HepG2 (cell line): ENCODE measurements at regions not wholly inside any gene's neighbourhood (a gene's known extent, or its start where the extent isn't known, plus 50 kb on each side); places are given as distances from the start of the nearest gene placed in this dataset.
"Not testable (repeated sequence)": the region's sequence is repeated elsewhere in the genome, so short reads cannot be mapped to it uniquely, and the experiment has no call there.

Experiments used
- ATAC-seq: fragments of 200-7000 bp; cut with Tn5 transposase; 3 replicates; pipeline ENCODE4 v1.9.1; 2020; ENCODE audit warnings: mild to moderate bottlenecking, moderate library complexity
- BruUV-seq: library from RNA; stranded (reverse); fragments of 400-500 nt; replicated peaks from 2 replicates; lab custom pipeline; 2021; lab: Mats Ljungman, UMichigan
- CTCF ChIA-PET: fragments of 300-600 bp; formaldehyde crosslinking; extraction: SDS; loops from one replicate; lab custom pipeline; 2021; ENCODE audit warnings: low total read pairs, inconsistent platforms, low intra/inter-chr PET ratio; lab: Yijun Ruan, JAX
- POLR2A ChIA-PET: fragments of 350-600 bp; sonication (Branson Sonifier 250); formaldehyde crosslinking; loops from one replicate; lab custom pipeline; 2020; ENCODE audit warnings: antibody characterized with exemption, inconsistent platforms; lab: Yijun Ruan, JAX
- DNase-seq: peaks from one replicate; pipeline ENCODE4 v3.0.0-alpha.2; 2015; ENCODE audit warnings: low spot score
- FAIRE-seq: peaks from 3 replicates; lab custom pipeline; 2011; peaks lifted over from hg19 to GRCh38; lab: Jason Lieb, UNC
- H2AFZ ChIP-seq: one replicate; pipeline ENCODE4 v1.6.1; 2011; ENCODE audit warnings: low read length, inconsistent platforms
- H3K27ac ChIP-seq: fragments of 300-600 bp; 3 replicates; pipeline ENCODE4 v1.8.0; 2011; ENCODE audit warnings: mixed run types, mild to moderate bottlenecking, mixed read lengths, low read length, inconsistent platforms; ENCODE audit not compliant: insufficient read depth; ENCODE audit errors: extremely low read length
- H3K27me3 ChIP-seq, 2 experiments: fragments of 200-600 bp in 1 of 2; 2 replicates in 1 of 2; 3 replicates in 1 of 2; pipeline versions ENCODE4 v1.6.0 to v1.8.0; 2011; ENCODE audit warnings: low read length in 2 of 2, mild to moderate bottlenecking in 2 of 2, moderate library complexity in 2 of 2, inconsistent platforms in 1 of 2; ENCODE audit not compliant: insufficient read depth in 2 of 2, control insufficient read depth in 1 of 2
- H3K36me3 ChIP-seq, 2 experiments: fragments of 200-600 bp in 1 of 2; replicated peaks in 1 of 2; 2 replicates in 1 of 2; 3 replicates in 1 of 2; pipeline versions ENCODE4 v1.5.1 to v1.8.0; 2011; ENCODE audit warnings: low read length in 2 of 2, inconsistent platforms in 1 of 2; ENCODE audit not compliant: insufficient read depth in 2 of 2, control insufficient read depth in 1 of 2
- H3K4me1 ChIP-seq: 2 replicates; pipeline ENCODE4 v1.5.1; 2012; ENCODE audit warnings: low read length, inconsistent platforms; ENCODE audit not compliant: insufficient read depth
- H3K4me2 ChIP-seq: 2 replicates; pipeline ENCODE4 v1.6.0; 2011; ENCODE audit warnings: low read depth, low read length, inconsistent platforms
- H3K4me3 ChIP-seq, 3 experiments: fragments of 200-600 bp in 1 of 3; sonication (generic), shearing (Covaris generic) in 1 of 3; replicated peaks in 1 of 3; 2 replicates each; pipeline ENCODE4 v1.5.1; 2011 to 2016; ENCODE audit warnings: low read length in 3 of 3, inconsistent platforms in 2 of 3, low read depth in 2 of 3, mild to moderate bottlenecking in 2 of 3, control low read depth in 1 of 3, mixed read lengths in 1 of 3; ENCODE audit not compliant: insufficient read depth in 1 of 3
- H3K79me2 ChIP-seq: one replicate; pipeline ENCODE4 v1.6.1; 2011; ENCODE audit warnings: low read length, inconsistent platforms; ENCODE audit not compliant: insufficient read depth
- H3K9ac ChIP-seq: 2 replicates; pipeline ENCODE4 v1.6.0; 2011; ENCODE audit warnings: mild to moderate bottlenecking, low read depth, low read length, inconsistent platforms; ENCODE audit not compliant: insufficient read depth
- H3K9me3 ChIP-seq: 2 replicates; pipeline ENCODE4 v1.5.1; 2012; ENCODE audit warnings: mild to moderate bottlenecking, low read length
- H4K20me1 ChIP-seq: 2 replicates; pipeline ENCODE4 v1.6.0; 2011; ENCODE audit warnings: inconsistent platforms, mild to moderate bottlenecking, low read length, moderate library complexity; ENCODE audit not compliant: insufficient read depth
- CCDC6 ChIP-seq: sonication (generic); formaldehyde crosslinking; IDR thresholded peaks from 2 replicates; pipeline ENCODE4 v1.8.1; 2022; ENCODE audit warnings: mild to moderate bottlenecking, missing genetic modification reagents, moderate library complexity
- CHCHD3 ChIP-seq: sonication (generic); formaldehyde crosslinking; IDR thresholded peaks from 2 replicates; pipeline ENCODE4 v1.8.0; 2022; ENCODE audit warnings: mild to moderate bottlenecking, missing genetic modification reagents, moderate library complexity
- HOMEZ ChIP-seq: IDR thresholded peaks from 2 replicates; pipeline ENCODE4 v1.6.1; 2016; ENCODE audit warnings: low read depth
- ISX ChIP-seq: sonication (generic); formaldehyde crosslinking; conservative IDR thresholded peaks from 2 replicates; pipeline ENCODE4 v1.5.0; 2020; ENCODE audit warnings: missing genetic modification reagents
- LRRFIP1 ChIP-seq: sonication (generic); formaldehyde crosslinking; conservative IDR thresholded peaks from 2 replicates; pipeline ENCODE4 v1.4.0; 2020; ENCODE audit warnings: missing genetic modification reagents
- MBD4 ChIP-seq: IDR thresholded peaks from 2 replicates; pipeline ENCODE4 v1.6.1; 2012; ENCODE audit warnings: low read length, inconsistent platforms, borderline replicate concordance
- PHF5A ChIP-seq: IDR thresholded peaks from one replicate; pipeline ENCODE4 v1.6.1; 2018; ENCODE audit warnings: low read depth, missing genetic modification reagents; ENCODE audit not compliant: unreplicated experiment
- RORA ChIP-seq: sonication (generic); formaldehyde crosslinking; IDR thresholded peaks from 2 replicates; pipeline ENCODE4 v1.5.0; 2020; ENCODE audit warnings: mild to moderate bottlenecking, missing genetic modification reagents, moderate library complexity
- TRIM24 ChIP-seq: sonication (generic); formaldehyde crosslinking; IDR thresholded peaks from 2 replicates; pipeline ENCODE4 v1.8.0; 2022; ENCODE audit warnings: mild to moderate bottlenecking, missing genetic modification reagents
- ZNF281 ChIP-seq: sonication (generic); formaldehyde crosslinking; IDR thresholded peaks from 2 replicates; pipeline ENCODE4 v1.4.0; 2020; ENCODE audit warnings: missing genetic modification reagents, borderline replicate concordance
- ZNF337 ChIP-seq: sonication (generic); formaldehyde crosslinking; IDR thresholded peaks from 2 replicates; pipeline ENCODE4 v1.5.1; 2020; ENCODE audit warnings: missing genetic modification reagents, low read depth, mild to moderate bottlenecking, borderline replicate concordance
- ZNF33A ChIP-seq: sonication (generic); formaldehyde crosslinking; IDR thresholded peaks from 2 replicates; pipeline ENCODE4 v1.5.1; 2020; ENCODE audit warnings: missing genetic modification reagents, mild to moderate bottlenecking, moderate library complexity, borderline replicate concordance
- ZNF614 ChIP-seq: IDR thresholded peaks from 2 replicates; pipeline ENCODE4 v1.6.1; 2018; ENCODE audit warnings: missing biosample characterization, missing genetic modification reagents, inconsistent platforms, borderline replicate concordance
- WGBS: methylation state at CpG from one replicate; pipeline ENCODE4 v1.1.6; 2017; ENCODE audit warnings: low lambda C conversion rate; 5-methylcytosine and 5-hydroxymethylcytosine counted together
- in situ Hi-C: cut with HindIII; loops from 2 replicates; pipeline ENCODE4 v1.10.0; 2017; ENCODE audit warnings: low pct_unique_long_range_greater_than_20kb; ENCODE audit not compliant: extremely low pct_ligation_motif_present
- intact Hi-C: fragments of 100-400 bp; cut with micrococcal nuclease; formaldehyde crosslinking; loops from one replicate; pipeline ENCODE4 v1.10.0; 2022; ENCODE audit not compliant: unreplicated experiment

GRCh38 chrX:89973248-89973647 lies 51.5 kb downstream of the TGIF2LX start:
- ATAC-seq, H3K9me3 ChIP-seq, H3K79me2 ChIP-seq, CTCF ChIA-PET, DNase-seq, H3K4me2 ChIP-seq, FAIRE-seq, H2AFZ ChIP-seq, POLR2A ChIA-PET, H3K9ac ChIP-seq, BruUV-seq, H3K4me3 ChIP-seq, H4K20me1 ChIP-seq, in situ Hi-C loops, H3K27me3 ChIP-seq, H3K4me1 ChIP-seq, H3K27ac ChIP-seq, intact Hi-C loops, H3K36me3 ChIP-seq: not testable (repeated sequence)
- 0% methylated on average over 1 of the region's 2 CpGs for WGBS

- in situ Hi-C loops, result no loop called here
- Histone ChIP-seq H3K27me3 (no peaks in the 10 kb centered on the region), H3K9ac (no peak overlapping the region), H3K36me3 (no peaks in the 10 kb centered on the region), H3K9me3 (peaks cover 31% of the 10 kb centered on the region), H4K20me1 (no peaks in the 10 kb centered on the region), H3K4me1 (no peaks in the 10 kb centered on the region), H3K27ac (no peak overlapping the region), H3K4me3 (no peak overlapping the region), H2AFZ (no peak overlapping the region), H3K4me2 (no peak overlapping the region), H3K79me2 (no peaks in the 10 kb centered on the region)
- no peak for ATAC-seq
- intact Hi-C loops, result no loop called here
- no peak for DNase-seq
- WGBS, result 9% methylated on average over 1 of the region's 2 CpGs
- POLR2A ChIA-PET, result no interaction called here
- FAIRE-seq, result no peak
- BruUV-seq, result no TSS peak
- CTCF ChIA-PET, result no interaction called here
- no peak for TF ChIP-seq ISX (CRISPR knock-in tag)
- no peak for TF ChIP-seq CCDC6 (CRISPR knock-in tag)
- no peak for TF ChIP-seq PHF5A (CRISPR knock-in tag)
- TF ChIP-seq LRRFIP1, result no peak
- no peak for TF ChIP-seq CHCHD3
- TF ChIP-seq ZNF281, result no peak
- no peak for TF ChIP-seq ZNF337 (CRISPR knock-in tag)
- no peak for TF ChIP-seq TRIM24 (CRISPR knock-in tag)
- no peak for TF ChIP-seq RORA
- no peak for TF ChIP-seq HOMEZ (CRISPR knock-in tag)
- no peak for TF ChIP-seq MBD4
- TF ChIP-seq ZNF33A (CRISPR knock-in tag), result no peak
- no peak for TF ChIP-seq ZNF614 (CRISPR knock-in tag)
These were observed 90.7 kb downstream of the TGIF2LX start for GRCh38 chrX:90012395-90012794.
